Endothelial cell of umbilical vein (primary cell): ENCODE measurements at regions not wholly inside any gene's neighbourhood (a gene's known extent, or its start where the extent isn't known, plus 50 kb on each side); places are given as distances from the start of the nearest gene placed in this dataset.

Experiments
- BruUV-seq: library from RNA; stranded (reverse); fragments of 400-500 nt; replicated peaks from 2 replicates; lab custom pipeline; 2021; lab: Mats Ljungman, UMichigan
- CTCF ChIA-PET: fragments of 300-600, 350-600 bp; sonication (Branson Sonifier 250); formaldehyde crosslinking; loops from one replicate; lab custom pipeline; 2021; ENCODE audit warnings: antibody characterized with exemption, inconsistent platforms; lab: Charles Lee
- POLR2A ChIA-PET: fragments of 300-600, 350-600 bp; sonication (Branson Sonifier 250); formaldehyde crosslinking; loops from one replicate; lab custom pipeline; 2021; ENCODE audit warnings: antibody characterized with exemption, inconsistent platforms; lab: Charles Lee
- DNase-seq: peaks from one replicate; pipeline ENCODE4 v3.0.0-alpha.2; 2011; ENCODE audit warnings: low read depth, low spot score
- FAIRE-seq: peaks from 2 replicates; lab custom pipeline; 2011; peaks lifted over from hg19 to GRCh38; lab: Jason Lieb, UNC
- H2AFZ ChIP-seq: 2 replicates; pipeline ENCODE4 v1.6.0; 2012; ENCODE audit warnings: low read depth, low read length, control low read depth, inconsistent platforms
- H3K27ac ChIP-seq: 2 replicates; pipeline ENCODE4 v1.5.1; 2011; ENCODE audit warnings: low read depth, mild to moderate bottlenecking, control low read depth, low read length, moderate library complexity; ENCODE audit not compliant: insufficient read depth
- H3K27me3 ChIP-seq, 2 experiments: 2 replicates each; pipeline versions ENCODE4 v1.6.0 to v1.6.1; 2011; ENCODE audit warnings: low read length in 2 of 2, mixed read lengths in 1 of 2; ENCODE audit not compliant: control insufficient read depth in 2 of 2, insufficient read depth in 2 of 2
- H3K36me3 ChIP-seq, 2 experiments: 2 replicates in 1 of 2; 3 replicates in 1 of 2; pipeline ENCODE4 v1.5.1; 2011; ENCODE audit warnings: low read length in 2 of 2, mild to moderate bottlenecking in 1 of 2, moderate library complexity in 1 of 2; ENCODE audit not compliant: control insufficient read depth in 2 of 2, insufficient read depth in 2 of 2; ENCODE audit errors: extremely low read depth in 1 of 2
- H3K4me1 ChIP-seq: 3 replicates; pipeline ENCODE4 v1.5.1; 2011; ENCODE audit warnings: mild to moderate bottlenecking, low read length; ENCODE audit not compliant: control insufficient read depth, insufficient read depth; ENCODE audit errors: extremely low read depth
- H3K4me2 ChIP-seq: 2 replicates; pipeline ENCODE4 v1.6.1; 2011; ENCODE audit warnings: low read length, control low read depth, mixed read lengths; ENCODE audit not compliant: insufficient read depth
- H3K4me3 ChIP-seq, 3 experiments: fragments of 200-600 bp in 1 of 3; sonication (generic), shearing (Covaris generic) in 1 of 3; replicated peaks in 1 of 3; 2 replicates each; pipeline ENCODE4 v1.5.1; 2011 to 2016; ENCODE audit warnings: control low read depth in 3 of 3, low read length in 3 of 3, mild to moderate bottlenecking in 2 of 3, inconsistent platforms in 1 of 3, low read depth in 1 of 3, moderate library complexity in 1 of 3; ENCODE audit not compliant: insufficient read depth in 1 of 3
- H3K79me2 ChIP-seq: 2 replicates; pipeline ENCODE4 v1.6.0; 2012; ENCODE audit warnings: low read length, inconsistent platforms; ENCODE audit not compliant: control insufficient read depth, insufficient read depth
- H3K9ac ChIP-seq: replicated peaks from 2 replicates; pipeline ENCODE3; 2011; ENCODE audit warnings: low read length, control low read depth; ENCODE audit not compliant: insufficient read depth; ENCODE audit errors: extremely low read depth
- H3K9me1 ChIP-seq: replicated peaks from 3 replicates; pipeline ENCODE4 v1.6.0; 2011; ENCODE audit warnings: mild to moderate bottlenecking, low read length; ENCODE audit not compliant: control insufficient read depth, insufficient read depth; ENCODE audit errors: extremely low read depth
- H3K9me3 ChIP-seq: replicated peaks from 2 replicates; pipeline ENCODE4 v1.5.1; 2012; ENCODE audit warnings: low read length, inconsistent platforms; ENCODE audit not compliant: control insufficient read depth, insufficient read depth
- H4K20me1 ChIP-seq: replicated peaks from 2 replicates; pipeline ENCODE3; 2011; ENCODE audit warnings: mild to moderate bottlenecking, low read length; ENCODE audit not compliant: control insufficient read depth, insufficient read depth; ENCODE audit errors: extremely low read depth
- CTCF ChIP-seq, 2 donors: IDR thresholded peaks; 1 replicate in 1 of 2; 2 replicates in 1 of 2; pipeline ENCODE4 v1.5.1; 2011; ENCODE audit warnings: low read length in 2 of 2, mild to moderate bottlenecking in 2 of 2, moderate library complexity in 2 of 2, control low read depth in 1 of 2, inconsistent platforms in 1 of 2, low read depth in 1 of 2; ENCODE audit not compliant: insufficient read depth in 1 of 2; ENCODE audit errors: extremely low read depth in 1 of 2
- EZH2 ChIP-seq: IDR thresholded peaks from 2 replicates; pipeline ENCODE4 v1.6.1; 2012; ENCODE audit warnings: borderline replicate concordance, low read depth, mild to moderate bottlenecking, moderate library complexity, low read length, inconsistent platforms; ENCODE audit not compliant: severe bottlenecking
- FOS ChIP-seq: IDR thresholded peaks from 2 replicates; pipeline ENCODE4 v1.6.1; 2011; ENCODE audit warnings: mild to moderate bottlenecking, low read length, moderate library complexity, borderline replicate concordance; ENCODE audit not compliant: insufficient read depth
- GATA2 ChIP-seq: IDR thresholded peaks from 2 replicates; pipeline ENCODE4 v1.7.0; 2011; ENCODE audit warnings: low read depth, mild to moderate bottlenecking, moderate library complexity, mixed read lengths, low read length; ENCODE audit not compliant: insufficient read length, insufficient read depth
- JUN ChIP-seq: IDR thresholded peaks from 2 replicates; pipeline ENCODE4 v1.6.1; 2011; ENCODE audit warnings: borderline replicate concordance, low read depth; ENCODE audit not compliant: insufficient read length, insufficient read depth
- MYC ChIP-seq: IDR thresholded peaks from one replicate; pipeline ENCODE4 v1.6.1; 2011; ENCODE audit warnings: mild to moderate bottlenecking, low read depth, low read length
- POLR2A ChIP-seq: IDR thresholded peaks from 2 replicates; pipeline ENCODE4 v1.6.1; 2012; ENCODE audit warnings: low read depth, mild to moderate bottlenecking, control low read depth, low read length
- POLR2AphosphoS5 ChIP-seq: IDR thresholded peaks from 2 replicates; pipeline ENCODE4 v1.6.1; 2012; ENCODE audit warnings: low read depth, mild to moderate bottlenecking, control low read depth, low read length, moderate library complexity; ENCODE audit not compliant: insufficient read depth
- dilution Hi-C: fragments of 300-500 bp; cut with MboI; formaldehyde crosslinking; loops from one replicate; pipeline ENCODE4 v1.15.0; 2019; ENCODE audit warnings: low sequenced_read_pairs; ENCODE audit not compliant: extremely low pct_ligation_motif_present
- intact Hi-C: fragments of 100-400 bp; cut with micrococcal nuclease; formaldehyde crosslinking; loops from one replicate; pipeline ENCODE4 v1.10.0; 2022
- TF ChIP-seq, protein P1 (sequence below): IDR thresholded peaks from 2 replicates; pipeline ENCODE4 v1.6.1; 2011; ENCODE audit not compliant: insufficient read depth, insufficient read length

- H3K36me3 ChIP-seq: no peaks in the 10 kb centered on the region
- H3K27ac ChIP-seq: no peak overlapping the region
- H3K4me2 ChIP-seq: no peak overlapping the region
- DNase-seq: no peak
- no peaks in the 10 kb centered on the region for H3K79me2 ChIP-seq
- peaks cover 2% of the 10 kb centered on the region for H3K9me3 ChIP-seq
- no peak overlapping the region for H3K4me3 ChIP-seq
- dilution Hi-C loops (no loop called here), intact Hi-C loops (no loop called here)
- H3K9ac ChIP-seq: no peak overlapping the region
- no peak overlapping the region for H2AFZ ChIP-seq
- no peaks in the 10 kb centered on the region for H4K20me1 ChIP-seq
- no peaks in the 10 kb centered on the region for H3K27me3 ChIP-seq
- no TSS peak for BruUV-seq
- TF ChIP-seq FOS: no peak
- no peak for TF ChIP-seq GATA2
- TF ChIP-seq JUN: no peak
- TF ChIP-seq, protein P1, sequence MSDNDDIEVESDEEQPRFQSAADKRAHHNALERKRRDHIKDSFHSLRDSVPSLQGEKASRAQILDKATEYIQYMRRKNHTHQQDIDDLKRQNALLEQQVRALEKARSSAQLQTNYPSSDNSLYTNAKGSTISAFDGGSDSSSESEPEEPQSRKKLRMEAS: no peak
- no peak for TF ChIP-seq CTCF (IDR thresholded peaks at IDR 0.05; ENCODE audit: extremely low read depth in 1 of 2, insufficient read depth in 1 of 2, low read depth in 1 of 2, low read length in 2 of 2)
- TF ChIP-seq EZH2: no peak
- no peak for TF ChIP-seq POLR2A
- TF ChIP-seq MYC: no peak
- TF ChIP-seq POLR2AphosphoS5: no peak
- POLR2A ChIA-PET: no interaction called here
- no peaks in the 10 kb centered on the region for H3K9me1 ChIP-seq
- CTCF ChIA-PET: no interaction called here
- H3K4me1 ChIP-seq: no peaks in the 10 kb centered on the region
- no peak for FAIRE-seq
Observed at GRCh38 chr3:161950318-161950868, 453.8 kb downstream of the OTOL1 start.
